ENCODE measurements at regions not wholly inside any gene's neighbourhood (a gene's known extent, or its start where the extent isn't known, plus 50 kb on each side); places are given as distances from the start of the nearest gene placed in this dataset.
"Not testable (repeated sequence)": the region's sequence is repeated elsewhere in the genome, so short reads cannot be mapped to it uniquely, and the experiment has no call there.

- intact Hi-C loops (cut with DNase I; ENCODE audit: low total_unique reads) (no loop called here), in situ Hi-C loops (cut with MboI; ENCODE audit: low sequenced_read_pairs in 4 of 4) (no loop called here)
- no peaks in the 10 kb centered on the region for H3K4me1 ChIP-seq
- no peaks in the 10 kb centered on the region for H3K36me3 ChIP-seq
- no peak overlapping the region for H3K27ac ChIP-seq
- DNase-seq (no peak), ATAC-seq (no peak)
- no peak overlapping the region for H3K4me3 ChIP-seq
- H3K9me3 ChIP-seq, result no peaks in the 10 kb centered on the region
- no peaks in the 10 kb centered on the region for H3K27me3 ChIP-seq
- TF ChIP-seq CTCF (IDR thresholded peaks at IDR 0.05 in 4 of 5, conservative IDR thresholded peaks at IDR 0.05 in 1 of 5), result no peak
- TF ChIP-seq POLR2A (IDR thresholded peaks at IDR 0.05), result no peak
Observed at GRCh38 chr1:196029410-196029809, 578.8 kb downstream of the KCNT2 start.

GRCh38 chr1:196027127-196027526 lies 581.1 kb downstream of the KCNT2 start:
- H3K27ac ChIP-seq, result no peak overlapping the region
- intact Hi-C loops (cut with DNase I; ENCODE audit: low total_unique reads) (no loop called here), in situ Hi-C loops (cut with MboI; ENCODE audit: low sequenced_read_pairs in 4 of 4) (no loop called here)
- no peak for DNase-seq
- no peaks in the 10 kb centered on the region for H3K4me1 ChIP-seq
- no peak for TF ChIP-seq CTCF (IDR thresholded peaks at IDR 0.05 in 4 of 5, conservative IDR thresholded peaks at IDR 0.05 in 1 of 5)
- no peak for TF ChIP-seq POLR2A (IDR thresholded peaks at IDR 0.05)
- no peaks in the 10 kb centered on the region for H3K9me3 ChIP-seq
- ATAC-seq, result no peak
- no peaks in the 10 kb centered on the region for H3K36me3 ChIP-seq
- H3K27me3 ChIP-seq, result no peaks in the 10 kb centered on the region
- no peak overlapping the region for H3K4me3 ChIP-seq

GRCh38 chr1:196021174-196021573 lies 587.1 kb downstream of the KCNT2 start:
- DNase-seq; in situ Hi-C loops (cut with MboI; ENCODE audit: low sequenced_read_pairs in 4 of 4); ATAC-seq: not testable (repeated sequence)

DNA sequence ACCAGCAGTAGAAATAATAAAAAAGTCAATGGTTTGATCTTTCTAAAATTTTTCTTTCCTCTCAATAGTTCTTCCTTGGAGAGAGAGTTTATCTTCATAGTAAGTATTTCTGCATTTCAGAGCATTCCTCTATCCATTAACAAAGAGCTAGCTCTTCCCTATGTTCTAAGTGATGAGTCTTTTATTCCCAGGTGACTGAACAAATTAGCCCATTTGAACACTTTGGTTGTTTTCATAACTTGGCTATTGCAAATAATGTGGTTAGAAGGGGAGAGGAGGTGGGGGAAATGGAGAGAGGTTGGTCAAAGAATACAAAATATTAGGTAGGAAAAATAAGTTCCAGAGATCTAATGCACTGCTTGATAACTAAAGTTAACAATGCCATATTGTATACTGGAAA lies 598.9 kb downstream of the KCNT2 start:
- Histone ChIP-seq H3K36me3 (no peaks in the 10 kb centered on the region), H3K27ac (no peak overlapping the region), H3K4me3 (no peak overlapping the region), H3K27me3 (no peaks in the 10 kb centered on the region), H3K4me1 (no peaks in the 10 kb centered on the region), H3K9me3 (no peaks in the 10 kb centered on the region)
- no peak for DNase-seq
- ATAC-seq, result no peak
- TF ChIP-seq POLR2A (IDR thresholded peaks at IDR 0.05), result no peak
- TF ChIP-seq CTCF (IDR thresholded peaks at IDR 0.05 in 4 of 5, conservative IDR thresholded peaks at IDR 0.05 in 1 of 5), result no peak
- in situ Hi-C loops (cut with MboI; ENCODE audit: low sequenced_read_pairs in 4 of 4) (no loop called here), intact Hi-C loops (cut with DNase I; ENCODE audit: low total_unique reads) (no loop called here)

More at GRCh38 chr1:196021174-196021573, 587.1 kb downstream of the KCNT2 start:
- H3K4me1 ChIP-seq; intact Hi-C loops (cut with DNase I; ENCODE audit: low total_unique reads); H3K27ac ChIP-seq; H3K4me3 ChIP-seq; H3K9me3 ChIP-seq; H3K36me3 ChIP-seq; H3K27me3 ChIP-seq: not testable (repeated sequence)

GRCh38 chr1:196007763-196008162 lies 600.5 kb downstream of the KCNT2 start:
- H3K36me3 ChIP-seq, result no peaks in the 10 kb centered on the region
- no peaks in the 10 kb centered on the region for H3K9me3 ChIP-seq
- no peaks in the 10 kb centered on the region for H3K27me3 ChIP-seq
- no peak for TF ChIP-seq POLR2A (IDR thresholded peaks at IDR 0.05)
- intact Hi-C loops (cut with DNase I; ENCODE audit: low total_unique reads) (no loop called here), in situ Hi-C loops (cut with MboI; ENCODE audit: low sequenced_read_pairs in 4 of 4) (no loop called here)
- no peak overlapping the region for H3K27ac ChIP-seq
- ATAC-seq, result no peak
- H3K4me3 ChIP-seq, result no peak overlapping the region
- no peak for DNase-seq
- no peaks in the 10 kb centered on the region for H3K4me1 ChIP-seq

DNA sequence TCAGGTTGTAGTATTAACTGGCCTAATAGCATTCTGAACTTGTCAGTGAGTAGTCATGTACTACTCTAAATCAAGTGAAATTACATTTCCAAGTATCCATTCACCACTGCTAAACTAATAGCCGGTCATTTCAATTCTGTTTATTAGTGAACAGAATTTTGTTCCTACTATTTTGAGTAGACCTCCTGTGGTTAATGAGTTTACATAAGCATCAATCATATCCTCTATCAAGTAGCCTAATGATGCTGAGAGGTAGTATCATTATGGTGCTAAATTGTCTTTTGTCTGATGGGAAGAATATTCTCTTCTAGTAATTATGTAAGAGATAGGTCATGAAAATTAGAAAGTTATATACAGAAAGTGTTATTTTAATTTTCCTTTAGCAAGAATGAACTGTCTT lies 602.8 kb downstream of the KCNT2 start:
- intact Hi-C loops (cut with DNase I; ENCODE audit: low total_unique reads) (no loop called here), in situ Hi-C loops (cut with MboI; ENCODE audit: low sequenced_read_pairs in 4 of 4) (no loop called here)
- no peaks in the 10 kb centered on the region for H3K27me3 ChIP-seq
- no peak for ATAC-seq
- H3K27ac ChIP-seq, result no peak overlapping the region
- H3K36me3 ChIP-seq, result no peaks in the 10 kb centered on the region
- no peak for DNase-seq
- no peak overlapping the region for H3K4me3 ChIP-seq
- TF ChIP-seq POLR2A (IDR thresholded peaks at IDR 0.05), result no peak
- TF ChIP-seq CTCF (IDR thresholded peaks at IDR 0.05 in 4 of 5, conservative IDR thresholded peaks at IDR 0.05 in 1 of 5), result no peak
- H3K4me1 ChIP-seq, result no peaks in the 10 kb centered on the region
- no peaks in the 10 kb centered on the region for H3K9me3 ChIP-seq

- H3K27me3 ChIP-seq; H3K36me3 ChIP-seq; in situ Hi-C loops (cut with MboI; ENCODE audit: low sequenced_read_pairs in 4 of 4); ATAC-seq; H3K4me3 ChIP-seq; DNase-seq; intact Hi-C loops (cut with DNase I; ENCODE audit: low total_unique reads); H3K4me1 ChIP-seq; H3K27ac ChIP-seq; H3K9me3 ChIP-seq: not testable (repeated sequence)
Observed at GRCh38 chr1:196004388-196004787, 603.9 kb downstream of the KCNT2 start.
